Smooth muscle cell (in vitro differentiated cells): ENCODE measurements at regions not wholly inside any gene's neighbourhood (a gene's known extent, or its start where the extent isn't known, plus 50 kb on each side); places are given as distances from the start of the nearest gene placed in this dataset.

Experiments
- DNase-seq: peaks from one replicate; lab custom pipeline; 2025; ENCODE audit not compliant: unreplicated experiment; lab: John Stamatoyannopoulos, UW
- H2AFZ ChIP-seq: fragments of 200-600 bp; sonication (generic); 2 replicates; pipeline ENCODE4 v1.6.0; 2016; ENCODE audit warnings: antibody characterized with exemption, low read depth, mild to moderate bottlenecking
- H3F3A ChIP-seq: fragments of 200-600 bp; sonication (generic); 2 replicates; pipeline ENCODE4 v1.6.0; 2017; ENCODE audit warnings: antibody characterized with exemption, low read depth
- H3K27ac ChIP-seq: fragments of 200-600 bp; sonication (generic); 2 replicates; pipeline ENCODE4 v1.5.1; 2016; ENCODE audit warnings: low read depth, mild to moderate bottlenecking
- H3K27me3 ChIP-seq: fragments of 200-600 bp; sonication (generic); 2 replicates; pipeline ENCODE4 v1.6.1; 2016; ENCODE audit warnings: low read depth, mild to moderate bottlenecking
- H3K36me3 ChIP-seq: fragments of 200-600 bp; sonication (generic); 2 replicates; pipeline ENCODE4 v1.5.1; 2016; ENCODE audit warnings: low read depth
- H3K4me1 ChIP-seq: fragments of 200-600 bp; sonication (generic); 2 replicates; pipeline ENCODE4 v1.5.1; 2016; ENCODE audit warnings: low read depth
- H3K4me2 ChIP-seq: fragments of 200-600 bp; sonication (generic); 2 replicates; pipeline ENCODE4 v1.6.0; 2016; ENCODE audit warnings: mild to moderate bottlenecking
- H3K4me3 ChIP-seq: fragments of 200-600 bp; sonication (generic); 2 replicates; pipeline ENCODE4 v1.5.1; 2016; ENCODE audit warnings: mild to moderate bottlenecking
- H3K79me2 ChIP-seq: fragments of 200-600 bp; sonication (generic); 2 replicates; pipeline ENCODE4 v1.6.0; 2016; ENCODE audit warnings: low read depth, mild to moderate bottlenecking
- H3K9ac ChIP-seq: fragments of 200-600 bp; sonication (generic); 2 replicates; pipeline ENCODE4 v1.6.0; 2016; ENCODE audit warnings: low read depth
- H3K9me3 ChIP-seq: fragments of 200-600 bp; sonication (generic); replicated peaks from 2 replicates; pipeline ENCODE4 v1.5.1; 2016; ENCODE audit warnings: low read depth
- H4K20me1 ChIP-seq: fragments of 200-600 bp; sonication (generic); 2 replicates; pipeline ENCODE4 v1.6.0; 2016; ENCODE audit warnings: low read depth
- CTCF ChIP-seq: fragments of 200-600 bp; sonication (generic); IDR thresholded peaks from 2 replicates; pipeline ENCODE4 v1.5.1; 2017; ENCODE audit warnings: borderline replicate concordance, mild to moderate bottlenecking, antibody characterized with exemption; ENCODE audit not compliant: insufficient read depth, poor library complexity, severe bottlenecking
- whole genome bisulfite sequencing: methylation state at CpG from one replicate; pipeline ENCODE4 v1.1.7; 2016; ENCODE audit warnings: low lambda C conversion rate; 5-methylcytosine and 5-hydroxymethylcytosine counted together

- no peak for TF ChIP-seq CTCF
- Histone ChIP-seq H3K9ac (no peak overlapping the region), H4K20me1 (no peaks in the 10 kb centered on the region), H3K27me3 (no peaks in the 10 kb centered on the region), H3K9me3 (no peaks in the 10 kb centered on the region), H3K4me2 (no peak overlapping the region), H3K27ac (no peak overlapping the region), H3K4me1 (peaks cover 15% of the 10 kb centered on the region), H2AFZ (no peak overlapping the region), H3K79me2 (no peaks in the 10 kb centered on the region), H3K4me3 (no peak overlapping the region), H3F3A (no peaks in the 10 kb centered on the region), H3K36me3 (no peaks in the 10 kb centered on the region)
- DNase-seq = no peak
- 83% methylated on average over 2 of the region's 2 CpGs for WGBS
Observed at GRCh38 chr15:39099524-39099923, 481.4 kb upstream of the THBS1 start.

- Histone ChIP-seq H3K4me2 (no peak overlapping the region), H3K27ac (no peak overlapping the region), H3K36me3 (no peaks in the 10 kb centered on the region), H3K4me1 (peaks cover 8% of the 10 kb centered on the region), H3K4me3 (no peak overlapping the region), H3K9ac (no peak overlapping the region), H3K27me3 (no peaks in the 10 kb centered on the region), H3K9me3 (no peaks in the 10 kb centered on the region), H3F3A (no peaks in the 10 kb centered on the region), H3K79me2 (no peaks in the 10 kb centered on the region), H4K20me1 (no peaks in the 10 kb centered on the region), H2AFZ (no peak overlapping the region)
- no peak for DNase-seq
- 79% methylated on average over 2 of the region's 2 CpGs for WGBS
- TF ChIP-seq CTCF = no peak
Observed at GRCh38 chr15:39100106-39100660, 480.7 kb upstream of the THBS1 start.

GRCh38 chr15:39102431-39102830 lies 478.4 kb upstream of the THBS1 start:
- H3F3A ChIP-seq = no peaks in the 10 kb centered on the region
- no peak overlapping the region for H3K27ac ChIP-seq
- no peaks in the 10 kb centered on the region for H3K4me1 ChIP-seq
- TF ChIP-seq CTCF = no peak
- WGBS = 77% methylated on average over 1 of the region's 1 CpG
- no peaks in the 10 kb centered on the region for H3K36me3 ChIP-seq
- H4K20me1 ChIP-seq = no peaks in the 10 kb centered on the region
- H3K9ac ChIP-seq = no peak overlapping the region
- no peaks in the 10 kb centered on the region for H3K27me3 ChIP-seq
- no peaks in the 10 kb centered on the region for H3K79me2 ChIP-seq
- no peaks in the 10 kb centered on the region for H3K9me3 ChIP-seq
- no peak overlapping the region for H3K4me3 ChIP-seq
- no peak overlapping the region for H3K4me2 ChIP-seq
- DNase-seq = no peak
- H2AFZ ChIP-seq = no peak overlapping the region

GRCh38 chr15:39106950-39107349 lies 473.9 kb upstream of the THBS1 start:
- no peaks in the 10 kb centered on the region for H3K79me2 ChIP-seq

More at GRCh38 chr15:39106950-39107349, 473.9 kb upstream of the THBS1 start:
- Histone ChIP-seq H3K36me3 (no peaks in the 10 kb centered on the region), H3K27me3 (no peaks in the 10 kb centered on the region), H3K9ac (no peak overlapping the region), H3K4me1 (no peaks in the 10 kb centered on the region), H3K9me3 (no peaks in the 10 kb centered on the region), H3K4me2 (no peak overlapping the region), H3K27ac (no peak overlapping the region), H2AFZ (no peak overlapping the region), H4K20me1 (no peaks in the 10 kb centered on the region), H3F3A (no peaks in the 10 kb centered on the region), H3K4me3 (no peak overlapping the region)
- no peak for TF ChIP-seq CTCF
- WGBS = 74% methylated on average over 5 of the region's 5 CpGs
- DNase-seq = no peak
